HFF-Myc (cell line): ENCODE measurements at regions not wholly inside any gene's neighbourhood (a gene's known extent, or its start where the extent isn't known, plus 50 kb on each side); places are given as distances from the start of the nearest gene placed in this dataset.
"Not testable (repeated sequence)": the region's sequence is repeated elsewhere in the genome, so short reads cannot be mapped to it uniquely, and the experiment has no call there.

Experiments used
- DNase-seq: peaks from one replicate; pipeline ENCODE4 v3.0.0-alpha.2; 2011; ENCODE audit warnings: low read depth; ENCODE audit errors: extremely low read depth
- H3K4me3 ChIP-seq: replicated peaks from 2 replicates; pipeline ENCODE4 v1.5.1; 2011; ENCODE audit warnings: low read depth, mild to moderate bottlenecking, control low read depth, low read length
- CTCF ChIP-seq: IDR thresholded peaks from 2 replicates; pipeline ENCODE4 v1.5.1; 2012; ENCODE audit warnings: mild to moderate bottlenecking, low read depth, low read length, control low read depth; ENCODE audit errors: missing control alignments

GRCh38 chr2:76697439-76697838 is 824.7 kb downstream of the LRRTM4 start:
- not testable (repeated sequence) for DNase-seq, H3K4me3 ChIP-seq

GRCh38 chr2:76692908-76693307 is 829.3 kb downstream of the LRRTM4 start:
- no peak overlapping the region for H3K4me3 ChIP-seq
- no peak for TF ChIP-seq CTCF
- DNase-seq: no peak

DNA sequence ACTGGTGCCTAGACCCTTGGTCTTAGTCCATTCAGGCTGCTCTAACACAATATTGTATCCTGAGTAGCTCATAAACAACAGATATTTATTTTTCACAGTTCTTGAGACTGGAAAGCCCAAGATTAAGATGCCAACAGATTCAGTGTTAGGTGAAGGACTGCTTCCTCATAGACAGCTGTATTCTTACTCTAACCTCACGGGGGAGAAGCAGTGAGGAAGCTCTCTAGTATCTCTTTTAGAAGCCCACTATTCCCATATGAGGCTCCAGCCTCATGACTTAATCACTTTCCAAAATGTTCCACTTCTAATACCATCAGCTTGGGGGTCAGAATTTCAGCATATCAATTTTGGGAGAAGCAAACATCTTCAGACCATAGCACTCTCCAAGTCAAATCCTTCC is 833.4 kb downstream of the LRRTM4 start:
- no peak for TF ChIP-seq CTCF
- no peak for DNase-seq
- no peak overlapping the region for H3K4me3 ChIP-seq

- H3K4me3 ChIP-seq: no peak overlapping the region
- no peak for TF ChIP-seq CTCF
- DNase-seq: no peak
Measured at GRCh38 chr2:76687923-76688322, 834.3 kb downstream of the LRRTM4 start.

GRCh38 chr2:76684756-76685155 is 837.4 kb downstream of the LRRTM4 start:
- TF ChIP-seq CTCF: no peak
- H3K4me3 ChIP-seq: no peak overlapping the region
- no peak for DNase-seq

DNA sequence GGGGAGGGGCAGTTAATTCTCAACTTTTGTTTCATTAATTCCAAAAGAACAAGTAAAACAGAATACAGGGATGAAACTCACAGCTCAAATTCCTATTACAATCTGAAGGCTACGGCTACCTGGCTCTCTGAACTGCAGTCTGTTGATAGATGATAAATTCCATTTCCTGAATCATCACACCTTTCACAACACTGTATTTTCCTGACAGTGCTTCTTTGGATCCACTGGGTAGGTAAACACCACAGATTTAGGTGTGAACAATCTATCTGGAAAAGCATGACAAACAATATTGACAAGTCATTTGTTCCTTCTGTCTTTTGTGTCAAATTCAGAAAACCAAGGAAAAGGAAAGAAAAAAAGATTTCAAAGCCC is 843.2 kb downstream of the LRRTM4 start:
- TF ChIP-seq CTCF: no peak
- H3K4me3 ChIP-seq: no peak overlapping the region
- DNase-seq: no peak

DNA sequence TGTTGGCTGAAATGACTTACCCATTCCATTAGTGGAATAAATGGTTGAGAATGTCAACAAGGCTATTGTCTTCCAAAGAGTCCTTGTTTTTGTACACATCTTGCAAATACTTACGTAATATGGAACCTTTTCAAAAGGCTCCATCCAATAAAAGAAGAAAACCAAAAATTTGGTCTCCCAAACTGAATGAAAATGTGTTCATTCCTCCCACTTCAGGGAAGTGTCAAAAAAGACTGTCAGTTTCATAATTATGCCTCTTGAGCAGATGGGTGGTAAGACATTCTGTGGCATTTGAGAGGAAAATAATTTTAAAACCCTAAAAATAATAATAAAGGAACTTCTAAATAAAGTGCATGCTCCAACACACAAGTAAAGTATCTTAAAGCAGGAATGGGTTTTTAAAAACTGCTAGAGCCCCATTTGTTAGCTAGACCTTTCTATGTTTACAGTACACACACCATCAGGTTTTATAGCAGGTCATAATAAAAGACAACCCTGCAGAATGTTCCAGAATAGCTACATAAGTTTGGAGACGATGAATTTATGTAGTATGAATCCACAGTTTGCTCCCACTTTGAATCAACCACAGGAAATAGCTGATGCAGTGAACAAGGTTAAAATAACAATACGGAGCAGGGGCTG is 843.7 kb downstream of the LRRTM4 start:
- no peak for TF ChIP-seq CTCF
- no peak for DNase-seq
- H3K4me3 ChIP-seq: no peak overlapping the region
